ENCODE measurements at regions not wholly inside any gene's neighbourhood (a gene's known extent, or its start where the extent isn't known, plus 50 kb on each side); places are given as distances from the start of the nearest gene placed in this dataset.

DNA sequence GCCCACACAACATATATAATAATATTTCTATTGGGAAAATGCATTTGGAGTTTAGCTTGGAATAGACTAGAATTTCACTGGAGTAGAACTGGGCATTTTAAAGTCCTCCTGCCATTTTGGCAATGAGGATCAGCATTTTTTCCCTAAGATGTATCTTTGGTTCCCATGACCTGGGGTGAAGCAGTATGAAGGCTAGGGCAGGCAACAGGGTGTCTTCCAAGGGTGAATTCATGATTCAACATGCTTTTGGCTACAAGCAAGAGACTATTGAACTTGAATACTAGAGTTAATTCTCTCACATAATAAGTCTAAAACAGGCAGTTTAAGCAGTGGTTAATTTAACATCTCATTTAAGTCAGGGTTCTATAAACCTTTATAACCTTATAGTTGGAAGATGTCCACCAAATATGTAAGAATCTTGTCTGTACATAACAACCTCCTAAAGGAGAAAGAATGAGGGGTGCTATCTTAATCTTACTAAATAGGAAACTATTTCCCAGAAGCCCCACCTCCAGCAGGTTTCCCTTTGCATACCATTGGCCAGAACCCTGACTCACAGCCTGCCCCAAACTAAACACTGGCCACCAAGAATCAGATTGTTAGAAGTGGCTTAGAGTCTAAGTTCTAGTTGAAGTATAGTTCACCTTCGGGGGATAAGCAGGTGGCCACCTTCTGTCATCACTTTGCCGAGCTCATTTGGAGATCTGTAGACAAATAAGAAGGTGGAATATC is 96.0 kb upstream of the PRPS1L1 start:
- DNase-seq (ENCODE audit: low read depth): no peak
- no peak overlapping the region for H3K4me3 ChIP-seq (ENCODE audit: low read depth, low read length)
- TF ChIP-seq, protein P1, sequence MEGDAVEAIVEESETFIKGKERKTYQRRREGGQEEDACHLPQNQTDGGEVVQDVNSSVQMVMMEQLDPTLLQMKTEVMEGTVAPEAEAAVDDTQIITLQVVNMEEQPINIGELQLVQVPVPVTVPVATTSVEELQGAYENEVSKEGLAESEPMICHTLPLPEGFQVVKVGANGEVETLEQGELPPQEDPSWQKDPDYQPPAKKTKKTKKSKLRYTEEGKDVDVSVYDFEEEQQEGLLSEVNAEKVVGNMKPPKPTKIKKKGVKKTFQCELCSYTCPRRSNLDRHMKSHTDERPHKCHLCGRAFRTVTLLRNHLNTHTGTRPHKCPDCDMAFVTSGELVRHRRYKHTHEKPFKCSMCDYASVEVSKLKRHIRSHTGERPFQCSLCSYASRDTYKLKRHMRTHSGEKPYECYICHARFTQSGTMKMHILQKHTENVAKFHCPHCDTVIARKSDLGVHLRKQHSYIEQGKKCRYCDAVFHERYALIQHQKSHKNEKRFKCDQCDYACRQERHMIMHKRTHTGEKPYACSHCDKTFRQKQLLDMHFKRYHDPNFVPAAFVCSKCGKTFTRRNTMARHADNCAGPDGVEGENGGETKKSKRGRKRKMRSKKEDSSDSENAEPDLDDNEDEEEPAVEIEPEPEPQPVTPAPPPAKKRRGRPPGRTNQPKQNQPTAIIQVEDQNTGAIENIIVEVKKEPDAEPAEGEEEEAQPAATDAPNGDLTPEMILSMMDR (conservative IDR thresholded peaks at IDR 0.05; ENCODE audit: low read depth, low read length): no peak

DNA sequence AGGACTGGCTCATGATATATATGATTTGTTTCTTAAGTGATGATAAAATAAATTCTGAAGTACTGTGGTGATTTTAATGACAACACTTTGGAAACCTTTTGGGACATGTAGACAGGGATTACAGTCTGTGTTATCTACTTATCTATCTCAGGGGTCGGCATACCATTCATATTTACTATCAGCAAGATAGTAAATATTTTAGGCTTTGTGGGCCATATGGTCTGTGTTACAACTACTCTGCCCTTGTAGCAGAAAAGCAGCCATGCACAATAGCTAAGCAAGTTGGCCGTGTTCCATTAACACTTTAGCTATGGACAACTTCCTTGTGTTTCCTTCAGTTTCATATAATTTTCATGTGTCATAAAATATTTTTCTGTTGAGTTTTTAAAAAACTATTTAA is 97.8 kb upstream of the PRPS1L1 start:
- TF ChIP-seq, protein P1 (conservative IDR thresholded peaks at IDR 0.05; ENCODE audit: low read depth, low read length): no peak
- no peak for DNase-seq (ENCODE audit: low read depth)
- no peak overlapping the region for H3K4me3 ChIP-seq (ENCODE audit: low read depth, low read length)

DNA sequence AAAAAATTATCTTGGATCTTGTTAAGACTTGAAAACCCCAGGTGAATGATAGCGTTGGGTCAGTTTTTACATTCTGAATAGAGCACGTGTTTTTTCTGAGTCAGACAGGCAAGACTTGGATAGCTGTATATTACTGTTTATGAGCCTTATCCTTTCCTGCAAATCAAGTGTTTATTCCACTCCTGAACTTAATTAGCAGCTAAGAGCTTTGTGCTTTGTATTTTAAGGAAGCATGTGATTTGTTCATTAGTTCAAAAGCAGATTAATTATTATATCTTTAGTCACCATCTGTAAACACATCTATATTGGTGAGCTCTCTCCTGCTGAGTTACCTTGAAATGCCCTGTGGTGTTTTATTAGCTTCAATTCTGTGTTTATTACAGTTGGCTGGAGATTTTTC is 98.6 kb upstream of the PRPS1L1 start:
- H3K4me3 ChIP-seq (ENCODE audit: low read depth, low read length): no peak overlapping the region
- TF ChIP-seq, protein P1 (conservative IDR thresholded peaks at IDR 0.05; ENCODE audit: low read depth, low read length): no peak
- DNase-seq (ENCODE audit: low read depth): peak; percentile 10

DNA sequence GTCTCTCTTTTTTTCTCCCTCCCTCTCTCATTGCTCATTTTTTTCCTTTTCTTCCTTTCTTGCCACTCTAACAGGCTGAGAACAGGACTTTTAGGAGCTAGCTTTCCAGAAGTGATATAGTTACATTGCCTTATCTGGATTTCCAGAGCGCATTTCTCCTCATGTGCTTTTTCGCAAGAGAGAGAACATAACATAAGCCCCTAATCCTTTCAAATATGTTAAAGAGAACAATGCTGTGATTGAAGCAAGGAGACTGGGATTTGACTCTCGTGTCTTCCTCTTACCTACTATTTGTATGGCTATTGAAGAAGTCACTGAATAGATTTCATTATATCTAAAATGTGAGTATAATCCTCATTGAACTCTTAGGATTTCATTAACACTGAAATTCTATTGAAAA is 101.2 kb upstream of the PRPS1L1 start:
- no peak for DNase-seq (ENCODE audit: low read depth)
- H3K4me3 ChIP-seq (ENCODE audit: low read depth, low read length): no peak overlapping the region
- TF ChIP-seq, protein P1 (conservative IDR thresholded peaks at IDR 0.05; ENCODE audit: low read depth, low read length): no peak

DNA sequence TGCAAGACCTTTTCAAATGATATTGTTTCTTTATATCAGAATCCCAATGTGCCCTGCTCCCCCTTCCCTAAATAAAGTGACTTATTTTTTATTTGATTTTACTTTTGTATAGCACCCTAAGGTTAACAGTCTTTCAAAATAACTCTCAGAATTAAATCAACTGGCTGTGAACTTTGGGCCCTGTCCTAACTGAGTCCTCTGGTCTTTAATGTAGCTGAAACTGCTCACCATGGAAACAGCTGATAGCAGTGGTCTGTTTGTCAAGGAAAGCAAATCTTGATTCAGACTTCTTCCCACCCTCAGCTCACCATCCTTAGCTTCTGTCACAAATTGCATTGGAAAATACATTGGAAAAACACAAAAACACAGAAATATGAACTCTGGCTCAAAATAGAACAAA is 105.2 kb upstream of the PRPS1L1 start:
- H3K4me3 ChIP-seq (ENCODE audit: low read depth, low read length): no peak overlapping the region
- DNase-seq (ENCODE audit: low read depth): no peak
- TF ChIP-seq, protein P1 (conservative IDR thresholded peaks at IDR 0.05; ENCODE audit: low read depth, low read length): no peak

DNA sequence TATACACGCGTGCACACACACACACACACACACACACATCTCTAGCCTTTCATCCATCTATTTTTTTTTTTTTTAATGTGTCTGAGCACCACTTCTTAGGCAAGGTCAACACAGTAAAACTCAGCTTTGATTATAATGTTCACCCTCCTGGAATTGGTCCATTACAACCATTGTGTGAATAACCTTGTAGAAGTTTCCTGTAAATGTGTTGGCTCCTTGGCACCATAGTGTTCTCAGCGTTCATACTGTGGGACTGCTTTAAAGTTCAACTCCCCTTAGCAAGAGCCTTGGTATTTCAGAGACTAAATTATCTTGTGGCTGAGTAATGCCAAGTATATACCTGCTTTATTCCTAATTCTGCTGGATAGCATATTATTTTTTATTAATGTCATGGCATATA is 106.3 kb upstream of the PRPS1L1 start:
- no peak for DNase-seq (ENCODE audit: low read depth)
- H3K4me3 ChIP-seq (ENCODE audit: low read depth, low read length): no peak overlapping the region
- TF ChIP-seq, protein P1 (conservative IDR thresholded peaks at IDR 0.05; ENCODE audit: low read depth, low read length): no peak

DNA sequence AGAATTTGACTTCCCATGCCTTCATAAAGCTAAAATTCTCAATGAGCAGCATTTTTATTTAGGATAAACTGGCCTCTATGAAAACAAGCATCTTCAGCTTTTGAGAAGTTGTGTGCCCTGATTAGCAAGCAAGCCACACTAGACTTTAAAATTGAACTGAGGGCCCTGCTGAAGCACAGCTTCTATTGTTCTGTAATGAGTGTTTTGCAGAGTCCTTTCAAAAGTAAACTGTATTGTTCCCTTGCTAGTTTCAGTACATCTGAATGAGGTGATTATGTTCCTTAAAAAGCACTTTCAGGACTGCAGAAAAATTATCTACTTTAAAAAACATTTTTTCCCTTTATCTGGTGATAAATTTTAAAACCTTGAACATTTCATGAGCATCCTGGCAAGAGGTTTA is 113.3 kb upstream of the PRPS1L1 start:
- TF ChIP-seq, protein P1 (conservative IDR thresholded peaks at IDR 0.05; ENCODE audit: low read depth, low read length): no peak
- DNase-seq (ENCODE audit: low read depth): no peak

More for the DNA sequence above, 113.3 kb upstream of the PRPS1L1 start:
- no peak overlapping the region for H3K4me3 ChIP-seq (ENCODE audit: low read depth, low read length)

Data from epithelial cell of proximal tubule (primary cell).